ENCODE measurements at regions not wholly inside any gene's neighbourhood (a gene's known extent, or its start where the extent isn't known, plus 50 kb on each side); places are given as distances from the start of the nearest gene placed in this dataset.

DNA sequence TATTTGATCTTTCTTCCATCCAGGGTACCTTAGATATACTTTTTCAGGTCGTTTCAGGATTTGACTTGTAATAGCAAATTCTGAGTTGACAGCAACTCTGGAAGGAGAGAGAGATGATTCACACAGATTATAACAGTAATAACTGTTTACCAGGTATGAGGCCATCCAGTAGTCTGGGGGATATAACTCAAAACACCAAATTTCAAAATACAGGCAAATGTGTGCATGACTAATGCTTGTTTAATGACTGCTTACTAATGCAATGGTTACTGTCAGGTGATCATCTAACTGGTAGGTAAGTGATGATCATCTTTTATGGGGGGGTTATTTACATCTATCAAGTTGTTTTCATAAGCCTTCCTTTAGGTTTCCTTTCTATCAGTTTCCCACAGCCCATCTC is 412.3 kb downstream of the MAT2B start:
- TF ChIP-seq, protein P1, sequence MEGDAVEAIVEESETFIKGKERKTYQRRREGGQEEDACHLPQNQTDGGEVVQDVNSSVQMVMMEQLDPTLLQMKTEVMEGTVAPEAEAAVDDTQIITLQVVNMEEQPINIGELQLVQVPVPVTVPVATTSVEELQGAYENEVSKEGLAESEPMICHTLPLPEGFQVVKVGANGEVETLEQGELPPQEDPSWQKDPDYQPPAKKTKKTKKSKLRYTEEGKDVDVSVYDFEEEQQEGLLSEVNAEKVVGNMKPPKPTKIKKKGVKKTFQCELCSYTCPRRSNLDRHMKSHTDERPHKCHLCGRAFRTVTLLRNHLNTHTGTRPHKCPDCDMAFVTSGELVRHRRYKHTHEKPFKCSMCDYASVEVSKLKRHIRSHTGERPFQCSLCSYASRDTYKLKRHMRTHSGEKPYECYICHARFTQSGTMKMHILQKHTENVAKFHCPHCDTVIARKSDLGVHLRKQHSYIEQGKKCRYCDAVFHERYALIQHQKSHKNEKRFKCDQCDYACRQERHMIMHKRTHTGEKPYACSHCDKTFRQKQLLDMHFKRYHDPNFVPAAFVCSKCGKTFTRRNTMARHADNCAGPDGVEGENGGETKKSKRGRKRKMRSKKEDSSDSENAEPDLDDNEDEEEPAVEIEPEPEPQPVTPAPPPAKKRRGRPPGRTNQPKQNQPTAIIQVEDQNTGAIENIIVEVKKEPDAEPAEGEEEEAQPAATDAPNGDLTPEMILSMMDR (IDR thresholded peaks at IDR 0.05 in 8 of 11, conservative IDR thresholded peaks at IDR 0.05 in 3 of 11) = no peak
- TF ChIP-seq POLR2AphosphoS5 (IDR thresholded peaks at IDR 0.05) = no peak
